GM12878 (cell line): ENCODE measurements at regions not wholly inside any gene's neighbourhood (a gene's known extent, or its start where the extent isn't known, plus 50 kb on each side); places are given as distances from the start of the nearest gene placed in this dataset.

Experiments used
- CHD2 ChIP-seq: IDR thresholded peaks from 2 replicates; pipeline ENCODE4 v1.6.1; 2011; ENCODE audit warnings: low read depth, low read length, improper control_type of control experiment, borderline replicate concordance
- CTCF ChIP-seq, 3 experiments: IDR thresholded peaks in 2 of 3; conservative IDR thresholded peaks in 1 of 3; 2 replicates each; pipeline ENCODE4 v1.5.1; 2011; ENCODE audit warnings: low read depth in 3 of 3, low read length in 3 of 3, mild to moderate bottlenecking in 3 of 3, control low read depth in 2 of 3, moderate library complexity in 2 of 3, inconsistent platforms in 1 of 3, mixed read lengths in 1 of 3; ENCODE audit not compliant: control insufficient read depth in 2 of 3, insufficient read depth in 1 of 3; ENCODE audit errors: extremely low read depth in 1 of 3
- EP300 ChIP-seq, 2 experiments: fragments of 150-350 bp in 1 of 2; IDR thresholded peaks; 2 replicates each; pipeline ENCODE4 v1.6.1; 2011 to 2012; ENCODE audit warnings: low read depth in 2 of 2, low read length in 2 of 2, borderline replicate concordance in 1 of 2, improper control_type of control experiment in 1 of 2, inconsistent platforms in 1 of 2; ENCODE audit not compliant: control insufficient read depth in 1 of 2
- EZH2 ChIP-seq: IDR thresholded peaks from 2 replicates; pipeline ENCODE4 v1.6.1; 2012; ENCODE audit warnings: low read depth, mild to moderate bottlenecking, control low read depth, inconsistent platforms, low read length, borderline replicate concordance; ENCODE audit not compliant: control insufficient read depth
- GABPA ChIP-seq: IDR thresholded peaks from 2 replicates; pipeline ENCODE4 v1.6.1; 2014; ENCODE audit warnings: antibody characterized with exemption, low read depth, mild to moderate bottlenecking, inconsistent platforms
- KDM1A ChIP-seq: fragments of 200-600 bp; sonication (generic); IDR thresholded peaks from 2 replicates; pipeline ENCODE4 v1.6.1; 2016; ENCODE audit warnings: borderline replicate concordance
- MYC ChIP-seq: IDR thresholded peaks from 2 replicates; pipeline ENCODE4 v1.6.1; 2011; ENCODE audit warnings: mild to moderate bottlenecking, low read length, moderate library complexity, inconsistent platforms; ENCODE audit not compliant: insufficient read depth, insufficient replicate concordance, insufficient read length, severe bottlenecking
- NFIC ChIP-seq: IDR thresholded peaks from 2 replicates; pipeline ENCODE4 v1.6.1; 2012; ENCODE audit warnings: low read depth, mild to moderate bottlenecking, inconsistent platforms, low read length, moderate library complexity
- POLR2A ChIP-seq: IDR thresholded peaks from 2 replicates; pipeline ENCODE4 v1.6.1; 2011; ENCODE audit warnings: low read depth, mild to moderate bottlenecking, low read length
- SMC3 ChIP-seq: IDR thresholded peaks from 2 replicates; pipeline ENCODE4 v1.6.1; 2011; ENCODE audit warnings: low read length, improper control_type of control experiment, borderline replicate concordance
- SP1 ChIP-seq: IDR thresholded peaks from one replicate; pipeline ENCODE4 v1.6.1; 2011; ENCODE audit warnings: low read depth, low read length
- SREBF1 ChIP-seq: IDR thresholded peaks from 2 replicates; pipeline ENCODE4 v1.6.1; 2012; ENCODE audit warnings: mild to moderate bottlenecking, low read length
- YBX1 ChIP-seq: fragments of 450-650 bp; IDR thresholded peaks from 2 replicates; pipeline ENCODE4 v1.6.1; 2016; ENCODE audit warnings: antibody characterized with exemption
- TF ChIP-seq, protein P1 (sequence below): IDR thresholded peaks from 2 replicates; pipeline ENCODE4 v1.6.1; 2012; ENCODE audit warnings: low read depth, low read length, improper control_type of control experiment

- TF ChIP-seq MYC: no peak
- no peak for TF ChIP-seq CTCF (IDR thresholded peaks at IDR 0.05 in 2 of 3, conservative IDR thresholded peaks at IDR 0.05 in 1 of 3; ENCODE audit: control insufficient read depth in 2 of 3, extremely low read depth in 1 of 3, insufficient read depth in 1 of 3, low read depth in 3 of 3, low read length in 3 of 3)
- TF ChIP-seq YBX1: no peak
- no peak for TF ChIP-seq SP1
- TF ChIP-seq SMC3: no peak
- TF ChIP-seq SREBF1: no peak
- no peak for TF ChIP-seq CHD2
- no peak for TF ChIP-seq EZH2
- no peak for TF ChIP-seq POLR2A
- TF ChIP-seq NFIC: no peak
- TF ChIP-seq, protein P1, sequence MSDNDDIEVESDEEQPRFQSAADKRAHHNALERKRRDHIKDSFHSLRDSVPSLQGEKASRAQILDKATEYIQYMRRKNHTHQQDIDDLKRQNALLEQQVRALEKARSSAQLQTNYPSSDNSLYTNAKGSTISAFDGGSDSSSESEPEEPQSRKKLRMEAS: no peak
- no peak for TF ChIP-seq KDM1A
- TF ChIP-seq GABPA: no peak
- no peak for TF ChIP-seq EP300 (IDR thresholded peaks at IDR 0.05; ENCODE audit: borderline replicate concordance in 1 of 2, control insufficient read depth in 1 of 2, low read depth in 2 of 2, low read length in 2 of 2)
These were observed 1767.7 kb downstream of the EFNA5 start for GRCh38 chr5:105903069-105903468.
